AG08395 (cell line): ENCODE measurements at regions not wholly inside any gene's neighbourhood (a gene's known extent, or its start where the extent isn't known, plus 50 kb on each side); places are given as distances from the start of the nearest gene placed in this dataset.

Experiments used
- DNase-seq: peaks from one replicate; pipeline ENCODE4 v3.0.0; 2012; ENCODE audit warnings: mixed read lengths, low spot score

DNA sequence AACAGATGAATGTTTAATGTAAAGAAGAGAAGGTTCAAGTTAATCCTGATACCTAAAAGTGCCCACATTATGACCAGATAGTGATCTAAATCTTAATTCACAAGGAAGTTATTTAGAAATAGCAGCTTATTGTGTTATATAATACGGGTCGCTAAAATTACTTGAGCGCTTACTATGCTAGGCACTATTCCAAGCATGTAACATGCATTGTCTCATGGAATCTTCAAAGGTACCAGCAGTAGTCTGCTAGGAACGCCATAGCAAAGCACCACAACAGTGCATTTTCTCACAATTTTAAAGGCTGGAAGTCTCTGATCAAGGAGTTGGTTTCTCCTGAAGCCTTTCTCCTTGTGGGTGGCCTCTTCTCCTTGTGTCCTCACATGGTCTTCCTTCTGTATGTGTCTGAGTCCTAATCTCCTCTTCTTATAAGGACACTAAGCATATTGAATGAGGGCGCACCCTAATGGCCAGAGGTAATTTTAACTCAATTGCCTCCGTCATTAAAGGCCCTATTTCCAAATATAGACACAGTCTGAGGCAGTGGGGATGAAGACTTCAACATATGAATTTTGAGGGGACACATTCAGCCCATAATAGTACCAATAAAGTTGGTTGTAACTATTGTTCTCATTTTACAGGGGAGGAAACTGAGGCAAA, 118.4 kb downstream of the LRRC30 start:
- DNase-seq: no peak

DNA sequence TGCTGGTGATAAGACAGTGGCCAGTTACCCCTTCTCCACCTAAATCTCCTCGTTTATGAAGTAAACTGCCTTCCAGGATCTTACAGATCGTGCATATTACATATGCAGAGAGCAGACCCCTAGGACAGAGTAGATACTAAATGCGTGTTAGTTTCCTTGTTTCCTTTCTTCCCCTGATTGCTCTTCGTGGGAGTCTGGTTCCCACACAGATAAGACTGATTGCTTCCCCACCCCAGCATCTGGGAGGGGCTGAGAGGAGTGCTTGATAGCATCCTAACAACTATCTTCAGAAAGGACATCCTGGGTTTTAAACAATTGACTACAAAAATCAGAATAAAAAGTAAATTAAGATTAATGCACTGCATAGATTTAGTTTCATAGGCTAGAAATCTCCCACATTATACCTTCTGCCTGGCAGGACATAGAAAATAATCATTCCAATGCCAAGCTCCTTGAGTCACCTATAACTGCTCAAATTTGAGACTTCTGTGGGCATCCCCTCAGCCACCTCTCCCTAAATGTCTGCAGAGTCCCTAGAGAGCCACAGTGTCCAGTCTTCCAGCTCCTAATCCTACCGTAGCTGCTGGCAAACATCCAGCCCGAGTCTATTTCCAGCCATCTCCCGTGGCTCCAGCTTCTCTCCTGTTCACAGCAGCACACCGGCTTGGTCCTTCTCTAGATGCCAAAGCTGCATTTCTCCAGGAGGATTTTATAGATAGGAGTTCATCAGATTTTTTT, 128.3 kb downstream of the LRRC30 start:
- no peak for DNase-seq

DNA sequence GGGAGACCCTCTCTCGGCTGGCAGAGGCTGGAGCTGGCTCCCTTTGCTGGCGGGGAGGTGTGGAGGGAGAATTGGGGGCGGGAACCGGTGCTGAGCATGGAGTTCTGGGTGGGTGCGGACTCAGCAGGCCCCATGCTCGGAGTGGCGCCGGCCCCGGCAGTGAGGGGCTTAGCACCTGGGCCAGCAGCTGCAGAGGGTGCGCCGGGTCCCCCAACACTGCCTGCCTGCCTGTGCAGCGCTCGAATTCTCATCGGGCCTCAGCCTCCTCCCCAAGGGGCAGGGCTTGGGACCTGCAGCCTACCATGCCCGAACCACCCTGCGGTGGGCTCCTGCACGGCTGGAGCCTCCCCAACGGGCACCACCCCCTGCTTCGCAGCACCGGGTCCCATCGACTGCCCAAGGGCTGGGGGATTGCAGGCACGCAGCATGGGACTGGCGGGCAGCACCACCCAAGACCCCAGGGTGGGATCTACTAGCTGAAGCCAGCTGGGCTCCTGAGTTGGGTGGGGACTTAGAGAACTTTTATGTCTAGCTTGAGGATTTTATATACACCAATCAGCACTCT, 129.8 kb downstream of the LRRC30 start:
- no peak for DNase-seq

GRCh38 chr18:7363338-7363737, 132.4 kb downstream of the LRRC30 start:
- no peak for DNase-seq

DNA sequence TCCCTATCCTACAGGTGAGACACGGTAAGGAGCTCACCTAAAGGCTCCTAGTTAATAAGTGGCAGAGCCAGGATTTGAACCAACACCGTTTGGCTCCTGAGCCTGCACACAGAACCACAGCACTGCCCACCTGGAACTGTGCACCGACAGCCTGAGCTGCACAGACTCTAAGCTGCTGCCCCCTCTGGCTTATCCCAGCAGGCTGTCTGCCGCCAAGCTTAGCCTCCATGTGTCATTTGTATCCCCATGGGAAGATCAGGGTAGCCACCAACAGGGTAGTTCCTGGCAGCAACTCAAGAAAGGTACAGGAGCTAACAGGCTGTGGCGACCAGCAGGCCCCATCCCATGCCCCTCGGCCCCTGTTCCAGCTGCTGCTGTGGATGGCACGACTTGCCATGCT, 135.7 kb downstream of the LRRC30 start:
- no peak for DNase-seq

DNA sequence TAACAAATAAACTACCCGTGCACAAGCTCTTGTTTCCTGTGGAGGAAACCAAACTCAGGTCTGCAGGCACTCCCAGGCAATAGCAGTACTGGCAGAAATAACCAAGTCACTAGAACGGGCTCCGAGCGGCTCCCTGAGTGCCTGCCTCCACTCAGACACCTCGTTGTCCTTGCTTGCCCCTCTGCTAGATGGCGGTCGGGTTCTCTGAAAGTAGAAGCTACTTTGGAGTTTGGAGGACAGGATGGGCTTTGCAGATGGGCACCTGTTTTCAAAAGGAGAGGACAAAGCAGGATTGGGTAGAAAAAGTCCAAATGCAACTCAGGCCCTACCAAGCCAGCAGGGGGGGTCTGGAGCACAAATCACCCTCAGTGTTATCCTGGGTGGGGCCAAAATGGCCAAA, 136.4 kb downstream of the LRRC30 start:
- DNase-seq: no peak

DNA sequence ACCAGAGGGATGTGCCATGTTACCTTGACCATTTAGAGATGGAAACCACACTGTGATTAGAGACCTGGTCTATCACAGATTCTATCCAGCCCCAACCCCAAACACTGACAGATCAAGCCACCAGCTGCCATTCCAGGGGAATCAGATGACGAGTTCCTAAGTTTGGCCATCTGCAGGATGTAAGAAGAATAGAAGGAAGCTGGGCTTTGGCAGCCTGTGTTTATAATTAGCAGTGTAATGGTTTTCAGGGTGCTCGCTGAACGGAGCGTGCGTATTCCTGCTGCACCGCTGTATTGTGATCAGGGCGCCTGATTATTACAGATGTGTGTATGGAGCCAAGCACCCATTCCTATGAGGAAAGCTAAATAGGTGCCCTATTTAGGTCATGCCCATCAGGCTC, 138.1 kb downstream of the LRRC30 start:
- no peak for DNase-seq

GRCh38 chr18:7370375-7370774, 139.5 kb downstream of the LRRC30 start:
- no peak for DNase-seq

DNA sequence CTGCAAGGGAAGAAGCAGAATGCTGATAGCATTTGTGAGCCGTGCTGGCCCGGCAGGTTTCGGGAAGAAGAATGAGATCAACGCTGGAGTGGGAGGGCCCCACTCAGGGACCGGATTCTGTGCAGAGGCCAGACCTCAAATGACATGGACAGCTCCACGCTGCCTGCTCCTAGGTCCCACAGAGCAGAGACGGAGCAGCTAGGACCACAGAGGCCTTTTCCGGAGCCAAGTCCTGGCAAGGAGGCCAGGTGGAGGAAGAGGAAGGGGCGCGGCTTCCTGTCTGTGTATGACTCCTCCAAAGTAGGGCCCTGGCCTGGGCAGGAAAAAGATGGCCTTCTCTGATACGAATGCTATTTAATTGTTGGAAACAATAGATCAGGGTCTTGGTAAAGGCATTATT, 139.9 kb downstream of the LRRC30 start:
- no peak for DNase-seq

DNA sequence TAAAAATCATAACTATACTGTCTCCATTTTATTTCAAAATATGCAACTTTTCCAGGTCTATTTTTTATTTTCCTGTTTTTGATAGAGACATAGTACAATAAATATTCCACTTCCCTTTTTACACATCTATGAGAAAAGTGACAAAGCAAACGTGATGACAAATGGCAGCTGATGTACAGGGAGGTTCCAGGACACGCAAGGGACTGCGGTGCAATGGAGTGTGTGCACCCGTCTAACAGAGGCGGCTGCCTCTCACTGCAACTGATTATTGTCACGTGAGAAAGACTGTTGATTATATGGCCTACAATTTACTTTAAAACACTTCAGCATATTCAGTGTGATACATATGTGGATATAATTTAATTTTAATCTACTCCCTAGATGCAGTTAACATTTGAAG, 142.6 kb downstream of the LRRC30 start:
- no peak for DNase-seq

- no peak for DNase-seq
Observed at GRCh38 chr18:7381307-7381706, 150.4 kb downstream of the LRRC30 start.

DNA sequence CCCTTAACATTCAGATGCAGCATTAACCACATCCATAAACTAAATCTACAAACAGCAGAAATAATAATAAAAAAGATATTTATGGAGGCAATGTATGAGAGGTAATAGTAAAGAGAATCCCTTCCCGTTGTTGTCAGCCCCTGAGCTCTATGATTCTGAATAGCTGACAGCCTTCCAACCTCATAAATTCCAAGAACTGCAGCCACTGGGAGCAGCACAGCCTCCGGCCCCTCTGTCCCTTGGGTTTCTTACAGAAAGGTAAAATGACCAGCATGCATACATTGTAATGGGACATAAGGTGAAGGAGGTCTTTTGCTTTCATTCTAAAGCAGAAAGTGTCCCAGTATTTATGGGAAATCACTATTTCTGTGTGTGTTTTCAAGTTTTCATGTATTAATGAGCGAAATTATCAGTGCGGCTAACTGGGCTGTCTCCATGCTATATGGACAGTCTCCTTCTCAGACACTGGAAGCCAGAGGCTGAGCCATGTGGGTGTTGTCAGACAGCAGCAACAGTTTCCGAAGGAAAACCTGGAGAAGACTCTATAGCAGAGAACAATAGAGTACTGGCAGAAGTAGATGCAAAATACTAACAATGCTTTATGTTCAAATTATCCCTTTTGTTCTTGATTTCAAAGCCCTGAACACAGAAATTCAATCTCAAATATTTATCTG, 151.6 kb downstream of the LRRC30 start:
- DNase-seq: no peak

DNA sequence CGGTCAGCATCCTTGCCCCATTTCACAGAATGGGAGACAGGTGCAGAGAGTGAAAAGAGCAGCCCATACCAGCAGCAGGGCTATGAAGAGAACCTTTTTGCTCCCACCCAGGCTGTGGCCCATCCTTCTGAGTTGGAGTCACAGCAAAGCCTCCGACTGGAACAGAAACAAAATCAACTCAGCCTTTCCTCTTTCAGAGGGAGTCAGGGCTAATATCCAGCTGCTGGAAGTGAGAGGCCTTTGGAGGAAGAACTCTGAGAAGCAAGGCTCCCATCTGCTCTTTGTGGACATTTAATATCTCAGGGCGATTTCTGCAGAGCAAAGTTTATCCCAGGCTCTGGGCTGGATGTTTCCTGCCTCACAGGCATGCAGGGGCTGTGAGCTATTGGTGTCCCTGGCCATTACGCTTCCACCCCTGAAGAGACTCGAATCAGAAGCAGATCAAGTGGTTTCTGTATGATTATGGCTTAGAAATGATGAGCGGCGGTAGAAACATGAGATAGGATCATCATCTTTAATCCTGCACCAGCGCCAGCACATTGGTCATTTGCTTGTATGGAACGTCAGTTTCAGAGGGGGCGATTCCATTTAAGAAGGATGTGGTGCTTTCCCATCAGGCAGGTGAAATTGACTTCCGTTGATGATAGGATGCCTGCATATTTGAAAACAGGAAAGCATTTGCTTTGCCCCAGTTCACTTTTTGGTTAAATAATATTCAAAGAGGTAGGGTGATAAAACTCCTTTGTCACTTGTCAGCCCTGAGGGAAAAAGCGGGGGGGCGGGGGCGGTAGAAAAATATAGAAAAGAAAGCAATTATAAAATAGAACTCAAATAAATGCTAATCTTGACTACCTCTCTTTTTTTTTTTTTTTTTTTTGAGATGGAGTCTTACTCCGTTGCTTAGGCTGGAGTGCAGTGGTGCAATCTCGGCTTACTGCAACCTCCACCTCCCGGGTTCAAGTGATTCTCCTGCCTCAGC, 152.4 kb downstream of the LRRC30 start:
- no peak for DNase-seq

DNA sequence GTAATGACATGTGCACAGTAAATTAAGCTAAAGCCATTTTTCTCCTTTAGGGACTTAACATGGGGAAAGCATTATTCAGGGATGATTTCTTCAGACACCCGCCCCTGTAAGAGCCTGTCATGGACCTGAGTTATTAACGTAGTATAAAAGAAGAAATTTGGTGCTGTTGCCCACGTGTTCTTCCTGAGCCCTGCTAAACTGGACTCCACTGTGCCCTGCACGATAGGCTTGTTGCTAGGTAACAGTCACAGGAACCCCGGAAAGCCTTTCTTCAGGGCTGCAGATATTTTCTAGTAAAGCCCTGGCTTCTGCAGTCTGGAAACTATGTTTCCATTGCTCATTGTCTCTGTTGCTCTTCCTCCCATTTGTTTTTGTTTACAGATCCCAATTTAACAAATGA, 157.9 kb downstream of the LRRC30 start:
- no peak for DNase-seq

DNA sequence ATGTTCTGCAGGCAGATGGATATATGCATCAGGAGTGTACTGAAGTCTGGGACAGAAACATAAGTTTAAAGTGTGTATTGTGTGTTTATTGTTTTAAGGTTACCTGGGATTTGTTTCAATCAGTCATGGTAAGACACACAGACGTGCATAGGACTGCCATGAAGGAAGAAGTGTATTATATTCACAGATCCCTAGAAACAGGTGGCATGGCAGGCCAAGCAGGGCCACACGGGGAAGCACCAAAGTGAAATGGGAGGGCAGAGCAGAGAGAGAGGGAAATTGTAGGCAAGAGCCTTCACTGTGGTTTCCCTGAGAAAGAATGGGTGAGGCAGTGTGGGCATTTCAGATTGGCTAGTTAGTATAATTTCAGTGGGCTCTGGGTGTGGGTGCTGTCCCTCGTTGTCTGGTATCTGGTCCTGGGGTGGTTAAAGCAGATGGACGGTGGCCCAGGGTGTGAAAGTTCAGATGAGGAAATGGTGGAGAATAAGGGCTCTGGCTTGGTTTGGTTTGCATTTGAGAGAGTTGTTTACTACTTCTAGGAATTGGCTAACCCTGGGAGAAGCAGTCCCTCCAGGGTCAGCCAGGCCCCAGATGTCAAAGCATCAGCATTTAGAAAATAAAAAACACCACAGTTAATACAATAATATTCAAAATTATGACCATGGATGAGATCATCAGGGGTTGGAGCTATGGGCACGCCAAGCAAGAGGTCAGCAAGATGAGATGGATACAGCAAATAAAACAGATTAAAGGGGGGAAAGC, 160.0 kb downstream of the LRRC30 start:
- DNase-seq: no peak

- DNase-seq: no peak
Observed at GRCh38 chr18:7393080-7393479, 162.2 kb downstream of the LRRC30 start.

DNA sequence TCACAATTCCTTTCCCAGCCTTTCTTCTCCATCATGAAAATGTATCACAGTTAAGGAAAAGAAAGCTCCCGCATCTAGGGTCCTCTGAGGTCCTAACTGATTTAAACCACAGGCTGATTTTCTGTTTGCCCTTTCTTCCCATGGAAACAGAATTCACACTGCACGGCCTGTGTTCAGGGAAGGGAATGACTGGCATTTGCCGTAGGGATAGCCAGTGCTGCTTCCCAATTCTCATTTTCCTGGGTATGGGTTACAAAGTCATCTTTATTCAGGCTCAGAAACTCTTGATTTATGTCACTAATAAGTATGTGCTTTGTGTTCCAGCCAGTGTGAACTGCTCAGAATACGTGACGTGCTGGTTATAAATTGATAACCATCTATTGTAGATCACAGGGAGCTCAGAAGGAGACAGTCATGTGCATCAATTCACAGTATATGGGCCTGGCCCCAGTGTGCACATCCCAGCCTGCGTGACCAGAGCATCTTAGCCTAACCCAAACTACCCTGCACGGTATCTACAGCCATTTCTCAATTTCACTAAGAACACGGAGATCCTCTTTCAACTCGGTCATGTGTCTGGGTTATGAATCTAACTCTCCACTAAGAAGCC, 163.3 kb downstream of the LRRC30 start:
- no peak for DNase-seq

DNA sequence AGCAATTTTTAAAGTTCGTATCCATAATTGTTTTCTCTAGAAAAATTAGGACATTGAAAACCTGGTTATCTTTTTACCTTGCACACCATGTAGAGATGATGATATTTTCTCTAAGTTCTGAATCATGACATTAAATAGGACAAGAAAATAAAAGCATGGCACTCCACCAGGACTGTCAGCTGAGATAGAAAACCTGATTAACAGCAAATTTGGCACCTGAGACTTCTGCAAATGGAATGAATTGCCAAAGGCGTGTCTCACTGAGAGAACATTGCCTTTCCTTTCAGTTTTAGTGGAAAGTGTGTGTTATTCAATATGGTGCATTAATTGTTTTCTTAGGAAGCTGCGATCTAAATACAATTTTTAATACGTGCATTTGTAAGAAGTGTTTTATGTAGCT, 164.7 kb downstream of the LRRC30 start:
- DNase-seq: no peak

DNA sequence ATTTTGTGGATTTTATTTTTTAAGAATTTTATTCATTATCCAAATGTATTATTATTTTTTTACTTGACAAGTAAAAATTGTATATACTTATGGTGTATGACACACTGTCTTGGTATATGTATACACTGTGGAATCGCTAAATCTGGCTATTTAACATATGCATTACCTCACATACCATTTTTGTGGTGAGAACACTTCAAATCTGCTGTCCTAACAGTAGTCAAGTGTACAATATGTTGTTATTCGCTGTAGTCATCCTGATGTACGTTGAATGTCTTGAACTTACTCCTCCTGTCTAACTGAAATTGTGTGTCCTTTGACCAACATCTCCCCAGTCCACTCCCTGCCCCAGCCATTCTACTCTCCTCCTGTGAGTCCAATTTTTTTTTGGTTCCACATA, 153.2 kb upstream of the PTPRM start:
- DNase-seq: no peak

DNA sequence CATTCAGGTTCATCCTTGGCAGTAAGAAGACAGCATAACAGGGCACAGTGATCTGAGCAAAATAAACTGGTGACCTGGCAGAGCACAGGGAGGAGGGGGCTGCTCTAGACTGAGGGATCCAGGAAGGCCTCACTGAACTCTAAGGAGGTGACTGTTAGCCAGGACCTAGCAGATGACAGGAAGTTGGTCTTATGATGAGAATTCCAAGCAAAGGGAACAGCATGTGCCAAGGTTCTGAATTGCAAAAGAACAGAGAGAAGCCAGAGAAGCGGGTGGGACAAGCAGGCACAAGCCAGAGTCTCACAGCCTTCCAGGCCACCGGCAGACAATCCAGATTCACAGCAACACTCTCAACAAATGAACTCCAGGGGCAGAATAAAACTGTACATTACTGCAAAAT, 152.7 kb upstream of the PTPRM start:
- DNase-seq: no peak
